ENCODE measurements at regions not wholly inside any gene's neighbourhood (a gene's known extent, or its start where the extent isn't known, plus 50 kb on each side); places are given as distances from the start of the nearest gene placed in this dataset.

DNA sequence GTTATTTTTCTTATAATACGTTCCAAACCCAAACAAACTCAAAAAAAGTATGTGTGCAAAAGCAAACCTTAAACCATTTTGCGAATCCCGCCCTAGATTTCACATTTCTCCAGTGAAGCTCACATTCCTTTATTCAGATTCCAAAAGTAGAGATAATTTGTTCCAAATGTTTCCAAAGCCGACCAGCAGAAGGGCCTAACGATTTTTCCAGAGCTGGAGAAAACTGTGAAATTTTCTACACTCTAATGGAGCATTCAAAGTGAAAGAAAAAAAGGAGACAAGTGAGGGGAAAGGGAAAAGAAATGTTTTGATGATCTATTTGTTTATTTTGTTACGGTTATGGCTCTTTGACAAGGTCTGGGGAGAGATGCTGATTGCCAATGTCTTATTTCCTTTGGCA lies 286.5 kb upstream of the SLC14A2 start:
- TF ChIP-seq POLR2A (IDR thresholded peaks at IDR 0.05; ENCODE audit: extremely low read depth, insufficient read length) (no peak), MYC (IDR thresholded peaks at IDR 0.05; ENCODE audit: low read depth, low read length) (no peak)
- TF ChIP-seq, protein P1, sequence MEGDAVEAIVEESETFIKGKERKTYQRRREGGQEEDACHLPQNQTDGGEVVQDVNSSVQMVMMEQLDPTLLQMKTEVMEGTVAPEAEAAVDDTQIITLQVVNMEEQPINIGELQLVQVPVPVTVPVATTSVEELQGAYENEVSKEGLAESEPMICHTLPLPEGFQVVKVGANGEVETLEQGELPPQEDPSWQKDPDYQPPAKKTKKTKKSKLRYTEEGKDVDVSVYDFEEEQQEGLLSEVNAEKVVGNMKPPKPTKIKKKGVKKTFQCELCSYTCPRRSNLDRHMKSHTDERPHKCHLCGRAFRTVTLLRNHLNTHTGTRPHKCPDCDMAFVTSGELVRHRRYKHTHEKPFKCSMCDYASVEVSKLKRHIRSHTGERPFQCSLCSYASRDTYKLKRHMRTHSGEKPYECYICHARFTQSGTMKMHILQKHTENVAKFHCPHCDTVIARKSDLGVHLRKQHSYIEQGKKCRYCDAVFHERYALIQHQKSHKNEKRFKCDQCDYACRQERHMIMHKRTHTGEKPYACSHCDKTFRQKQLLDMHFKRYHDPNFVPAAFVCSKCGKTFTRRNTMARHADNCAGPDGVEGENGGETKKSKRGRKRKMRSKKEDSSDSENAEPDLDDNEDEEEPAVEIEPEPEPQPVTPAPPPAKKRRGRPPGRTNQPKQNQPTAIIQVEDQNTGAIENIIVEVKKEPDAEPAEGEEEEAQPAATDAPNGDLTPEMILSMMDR (IDR thresholded peaks at IDR 0.05; ENCODE audit: low read depth, low read length): no peak
- TF ChIP-seq, protein P2, sequence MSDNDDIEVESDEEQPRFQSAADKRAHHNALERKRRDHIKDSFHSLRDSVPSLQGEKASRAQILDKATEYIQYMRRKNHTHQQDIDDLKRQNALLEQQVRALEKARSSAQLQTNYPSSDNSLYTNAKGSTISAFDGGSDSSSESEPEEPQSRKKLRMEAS (IDR thresholded peaks at IDR 0.05; ENCODE audit: low read depth, low read length): no peak
